Iris pigment epithelial cell (primary cell): ENCODE measurements at regions not wholly inside any gene's neighbourhood (a gene's known extent, or its start where the extent isn't known, plus 50 kb on each side); places are given as distances from the start of the nearest gene placed in this dataset.

Experiments
- DNase-seq: peaks from one replicate; pipeline ENCODE4 v3.0.0-alpha.2; 2011; ENCODE audit warnings: low read depth

GRCh38 chr13:99027661-99028425 is 50.0 kb upstream of the DOCK9 start:
- DNase-seq = no peak

GRCh38 chr13:99028890-99029289 is 51.0 kb upstream of the DOCK9 start:
- no peak for DNase-seq

GRCh38 chr13:99029576-99029975 is 51.7 kb upstream of the DOCK9 start:
- no peak for DNase-seq

GRCh38 chr13:99030326-99030725 is 52.5 kb upstream of the DOCK9 start:
- DNase-seq = no peak

GRCh38 chr13:99031832-99032231 is 54.0 kb upstream of the DOCK9 start:
- no peak for DNase-seq

- peak; percentile 39 for DNase-seq
Observed at GRCh38 chr13:99033814-99034213, 56.0 kb upstream of the DOCK9 start.

- no peak for DNase-seq
Observed at GRCh38 chr13:99034333-99035085, 56.6 kb upstream of the DOCK9 start.

GRCh38 chr13:99035715-99036114 is 57.9 kb upstream of the DOCK9 start:
- DNase-seq = no peak

- DNase-seq = no peak
Observed at GRCh38 chr13:99037756-99038155, 59.9 kb upstream of the DOCK9 start.

- DNase-seq = no peak
Observed at GRCh38 chr13:99039718-99040280, 61.9 kb upstream of the DOCK9 start.

GRCh38 chr13:99040536-99041131 is 62.8 kb upstream of the DOCK9 start:
- no peak for DNase-seq

GRCh38 chr13:99041337-99041736 is 63.5 kb upstream of the DOCK9 start:
- no peak for DNase-seq

GRCh38 chr13:99041788-99042187 is 63.9 kb upstream of the DOCK9 start:
- DNase-seq = no peak

- DNase-seq = no peak
Observed at GRCh38 chr13:99042521-99043250, 64.8 kb upstream of the DOCK9 start.

- DNase-seq = no peak
Observed at GRCh38 chr13:99043831-99044231, 66.0 kb upstream of the DOCK9 start.

- DNase-seq = no peak
Observed at GRCh38 chr13:99044764-99045163, 66.9 kb upstream of the DOCK9 start.

- DNase-seq = peak; percentile 84
Observed at GRCh38 chr13:99045396-99045795, 67.5 kb upstream of the DOCK9 start.

- DNase-seq = no peak
Observed at GRCh38 chr13:99046851-99047250, 69.0 kb upstream of the DOCK9 start.

- no peak for DNase-seq
Observed at GRCh38 chr13:99050983-99051488, 73.2 kb upstream of the DOCK9 start.

- no peak for DNase-seq
Observed at GRCh38 chr13:99051768-99052455, 74.0 kb upstream of the DOCK9 start.

- DNase-seq = no peak
Observed at GRCh38 chr13:99053636-99054233, 75.9 kb upstream of the DOCK9 start.
